A673 (cell line): ENCODE measurements at regions not wholly inside any gene's neighbourhood (a gene's known extent, or its start where the extent isn't known, plus 50 kb on each side); places are given as distances from the start of the nearest gene placed in this dataset.

Experiments used
- CTCF ChIP-seq: fragments of 300-800, 200-600 bp; sonication (generic); conservative IDR thresholded peaks from 2 replicates; pipeline ENCODE4 v1.5.1; 2017; ENCODE audit warnings: low read depth, mild to moderate bottlenecking, antibody characterized with exemption, low read length, moderate library complexity, mixed read lengths
- EZH2 ChIP-seq: fragments of 200-600 bp; sonication (generic); IDR thresholded peaks from 2 replicates; pipeline ENCODE4 v1.6.1; 2017; ENCODE audit warnings: borderline replicate concordance, low read depth, mild to moderate bottlenecking, mixed read lengths, antibody characterized with exemption, low read length; ENCODE audit not compliant: poor library complexity, severe bottlenecking

GRCh38 chr14:84446250-84446649 is 1083.7 kb upstream of the FLRT2 start:
- no peak for TF ChIP-seq CTCF
- no peak for TF ChIP-seq EZH2
